K562 (cell line): ENCODE measurements at regions not wholly inside any gene's neighbourhood (a gene's known extent, or its start where the extent isn't known, plus 50 kb on each side); places are given as distances from the start of the nearest gene placed in this dataset.

Experiments used
- ATAC-seq: fragments of 200-7000 bp; cut with Tn5 transposase; 3 replicates; pipeline ENCODE4 v1.9.1; 2020; ENCODE audit warnings: moderate library complexity
- BruUV-seq: library from RNA; stranded (reverse); fragments of 400-500 nt; replicated peaks from 2 replicates; lab custom pipeline; 2021; lab: Mats Ljungman, UMichigan
- CTCF ChIA-PET: fragments of 300-600 bp; formaldehyde crosslinking; extraction: SDS; loops from one replicate; lab custom pipeline; 2021; ENCODE audit warnings: low intra/inter-chr PET ratio; lab: Yijun Ruan, JAX
- POLR2A ChIA-PET: fragments of 300-600, 350-650 bp; sonication (Branson Sonifier 250); formaldehyde crosslinking; extraction: SDS; loops from one replicate; lab custom pipeline; 2021; ENCODE audit warnings: antibody characterized with exemption, inconsistent platforms; lab: Yijun Ruan, JAX
- DNase-seq, 4 experiments: peaks; one replicate each; pipeline versions ENCODE4 v3.0.0 to v3.0.0-alpha.2; 2011 to 2018; ENCODE audit warnings: low spot score in 3 of 4, mixed read lengths in 3 of 4; ENCODE audit errors: extremely low read depth in 1 of 4
- FAIRE-seq: peaks from 2 replicates; lab custom pipeline; 2011; peaks lifted over from hg19 to GRCh38; lab: Jason Lieb, UNC
- H2AFZ ChIP-seq: 2 replicates; pipeline ENCODE4 v1.6.0; 2011; ENCODE audit warnings: low read depth, low read length, control low read depth, inconsistent platforms
- H3K27ac ChIP-seq: fragments of 200-600 bp; 3 replicates; pipeline ENCODE4 v1.8.0; 2011; ENCODE audit warnings: low read depth, mild to moderate bottlenecking, control low read depth, inconsistent platforms, low read length, moderate library complexity, mixed read lengths; ENCODE audit errors: extremely low read depth
- H3K27me3 ChIP-seq, 2 experiments: fragments of 300-600 bp in 1 of 2; 2 replicates in 1 of 2; 3 replicates in 1 of 2; pipeline versions ENCODE4 v1.6.0 to v1.8.0; 2011; ENCODE audit warnings: inconsistent platforms in 2 of 2, low read length in 2 of 2, mild to moderate bottlenecking in 1 of 2, mixed read lengths in 1 of 2, moderate library complexity in 1 of 2; ENCODE audit not compliant: control insufficient read depth in 2 of 2, insufficient read depth in 2 of 2
- H3K36me3 ChIP-seq: fragments of 300-600 bp; 3 replicates; pipeline ENCODE4 v1.8.0; 2011; ENCODE audit warnings: mild to moderate bottlenecking, low read length, inconsistent platforms; ENCODE audit not compliant: control insufficient read depth, insufficient read depth
- H3K4me1 ChIP-seq, 2 experiments: fragments of 200-600 bp in 1 of 2; replicated peaks in 1 of 2; 2 replicates in 1 of 2; 3 replicates in 1 of 2; pipeline versions ENCODE4 v1.5.1 to v1.8.0; 2011; ENCODE audit warnings: inconsistent platforms in 2 of 2, low read length in 2 of 2, mild to moderate bottlenecking in 1 of 2, mixed read lengths in 1 of 2, moderate library complexity in 1 of 2; ENCODE audit not compliant: control insufficient read depth in 2 of 2, insufficient read depth in 2 of 2
- H3K4me2 ChIP-seq: 2 replicates; pipeline ENCODE4 v1.6.1; 2011; ENCODE audit warnings: low read length, control low read depth, inconsistent platforms, mixed read lengths; ENCODE audit not compliant: insufficient read depth
- H3K4me3 ChIP-seq: fragments of 200-600 bp; sonication (generic), shearing (Covaris generic); 2 replicates; pipeline ENCODE4 v1.5.1; 2016; ENCODE audit warnings: control low read depth, inconsistent platforms
- H3K79me2 ChIP-seq: fragments of 200-600 bp; 3 replicates; pipeline ENCODE4 v1.8.0; 2011; ENCODE audit warnings: low read length, inconsistent platforms; ENCODE audit not compliant: control insufficient read depth, insufficient read depth
- H3K9ac ChIP-seq, 2 experiments: 2 replicates each; pipeline versions ENCODE4 v1.6.0 to v1.6.1; 2011; ENCODE audit warnings: low read depth in 2 of 2, low read length in 2 of 2, control low read depth in 1 of 2, inconsistent platforms in 1 of 2, mild to moderate bottlenecking in 1 of 2, mixed read lengths in 1 of 2; ENCODE audit not compliant: insufficient read depth in 1 of 2
- H3K9me1 ChIP-seq: one replicate; pipeline ENCODE4 v1.6.0; 2011; ENCODE audit warnings: inconsistent platforms, mild to moderate bottlenecking, low read length, moderate library complexity; ENCODE audit not compliant: control insufficient read depth, insufficient read depth
- H3K9me3 ChIP-seq: replicated peaks from 2 replicates; pipeline ENCODE4 v1.5.1; 2011; ENCODE audit warnings: low read depth, low read length, inconsistent platforms; ENCODE audit not compliant: control insufficient read depth, insufficient read depth
- H4K20me1 ChIP-seq: replicated peaks from 2 replicates; pipeline ENCODE4 v1.6.1; 2011; ENCODE audit warnings: low read length, inconsistent platforms, mixed read lengths; ENCODE audit not compliant: control insufficient read depth, insufficient read depth
- ESRRA ChIP-seq: fragments of 450-650 bp; IDR thresholded peaks from 2 replicates; pipeline ENCODE4 v1.6.1; 2014; ENCODE audit warnings: low read depth, mild to moderate bottlenecking, moderate library complexity, borderline replicate concordance
- HMG20B ChIP-seq: fragments of 250-450 bp; sonication (Bioruptor Pico); IDR thresholded peaks from 2 replicates; pipeline ENCODE4 v1.5.0; 2021; ENCODE audit warnings: mild to moderate bottlenecking
- L3MBTL2 ChIP-seq: fragments of 450-650 bp; IDR thresholded peaks from 2 replicates; pipeline ENCODE4 v1.6.1; 2016; ENCODE audit warnings: mild to moderate bottlenecking, moderate library complexity
- NCOA2 ChIP-seq, 2 experiments: fragments of 450-650 bp; IDR thresholded peaks; 2 replicates each; pipeline ENCODE4 v1.6.1; 2018; ENCODE audit warnings: mild to moderate bottlenecking in 2 of 2, moderate library complexity in 1 of 2; ENCODE audit not compliant: partially characterized antibody in 2 of 2
- PHF20 ChIP-seq: fragments of 450-650 bp; IDR thresholded peaks from 2 replicates; pipeline ENCODE4 v1.6.1; 2018; ENCODE audit not compliant: partially characterized antibody
- PTRF ChIP-seq: fragments of 450-650 bp; IDR thresholded peaks from 2 replicates; pipeline ENCODE4 v1.6.1; 2016; ENCODE audit warnings: mild to moderate bottlenecking, missing genetic modification characterization, missing compliant biosample characterization
- RAD51 ChIP-seq: fragments of 450-650 bp; IDR thresholded peaks from 2 replicates; pipeline ENCODE4 v1.7.1; 2016; ENCODE audit warnings: low read depth, mild to moderate bottlenecking, borderline replicate concordance
- RUNX1 ChIP-seq: sonication (generic); IDR thresholded peaks from 2 replicates; pipeline ENCODE4 v1.6.1; 2016; ENCODE audit warnings: antibody characterized with exemption, low read depth
- SIN3A ChIP-seq, 2 experiments: fragments of 150-350 bp in 1 of 2; IDR thresholded peaks; 2 replicates each; pipeline ENCODE4 v1.6.1; 2011 to 2016; ENCODE audit warnings: borderline replicate concordance in 2 of 2, low read depth in 2 of 2, low read length in 2 of 2, mild to moderate bottlenecking in 2 of 2, moderate library complexity in 2 of 2; ENCODE audit not compliant: control insufficient read depth in 1 of 2
- SMARCB1 ChIP-seq: IDR thresholded peaks from 2 replicates; pipeline ENCODE4 v1.6.1; 2011; ENCODE audit warnings: improper control_type of control experiment, low read depth; ENCODE audit not compliant: insufficient read length
- SREBF2 ChIP-seq: sonication (generic); formaldehyde crosslinking; IDR thresholded peaks from 2 replicates; pipeline ENCODE4 v1.4.0; 2020; ENCODE audit warnings: mild to moderate bottlenecking, missing genetic modification reagents
- STAG1 ChIP-seq: sonication (generic); formaldehyde crosslinking; IDR thresholded peaks from 2 replicates; pipeline ENCODE4 v1.5.0; 2020; ENCODE audit warnings: missing genetic modification reagents, borderline replicate concordance
- TAF7 ChIP-seq: fragments of 450-650 bp; IDR thresholded peaks from 2 replicates; pipeline ENCODE4 v1.6.1; 2016; ENCODE audit warnings: missing genetic modification characterization, missing compliant biosample characterization
- ZNF644 ChIP-seq: fragments of 200-800 bp; sonication (Bioruptor generic); IDR thresholded peaks from 2 replicates; pipeline ENCODE4 v1.6.1; 2016; ENCODE audit warnings: low read depth, missing genetic modification characterization, missing compliant biosample characterization
- WGBS: fragments of 100-300 bp; shearing (Covaris generic); methylation state at CpG from one replicate; pipeline ENCODE4 v1.1.6; 2016; ENCODE audit warnings: low coverage, mixed read lengths; ENCODE audit not compliant: insufficient coverage; ENCODE audit errors: missing lambda C conversion rate; 5-methylcytosine and 5-hydroxymethylcytosine counted together
- in situ Hi-C: fragments of 300-500 bp; cut with MboI; formaldehyde crosslinking; loops from 4 replicates; pipeline ENCODE4 v1.15.0; 2018; ENCODE audit warnings: inconsistent platforms, mixed read lengths
- intact Hi-C: fragments of 100-400 bp; cut with micrococcal nuclease; formaldehyde crosslinking; loops from 2 replicates; pipeline ENCODE4 v1.14.2; 2022
- TF ChIP-seq, protein P1 (sequence below): IDR thresholded peaks from 3 replicates; pipeline ENCODE4 v1.6.1; 2011; ENCODE audit warnings: borderline replicate concordance, mild to moderate bottlenecking; ENCODE audit not compliant: insufficient read length, insufficient read depth

DNA sequence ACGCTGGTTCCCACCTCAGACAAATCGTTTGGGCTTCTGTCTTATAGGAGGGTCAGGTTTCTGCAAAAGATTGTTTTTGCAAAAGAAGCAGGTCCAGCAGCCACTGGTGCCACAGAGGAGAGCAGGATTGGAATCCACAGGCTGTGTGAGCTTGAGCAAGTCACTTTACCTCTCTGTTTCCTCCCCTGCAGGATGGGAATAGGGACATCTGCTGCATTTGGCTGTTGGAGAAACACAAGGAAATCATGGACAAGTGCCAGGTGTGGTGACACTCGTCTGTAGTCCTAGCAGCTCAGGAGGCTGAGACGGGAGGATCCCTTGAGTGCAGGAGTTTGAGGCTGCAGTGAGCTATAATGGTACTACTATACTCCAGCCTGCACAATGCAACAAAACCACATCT, 422.6 kb downstream of the MN1 start:
- H2AFZ ChIP-seq = no peak overlapping the region
- no peak for FAIRE-seq
- no peak for DNase-seq
- H3K36me3 ChIP-seq = no peaks in the 10 kb centered on the region
- ATAC-seq = no peak
- no peaks in the 10 kb centered on the region for H4K20me1 ChIP-seq
- POLR2A ChIA-PET = interaction anchor here (0.6 kb wide), 1 partner anchor 25 kb away, joined by 4 read pairs; no protein-coding TSS in a partner anchor
- H3K27ac ChIP-seq = no peak overlapping the region
- peaks cover 5 to 28% of the 10 kb centered on the region in 2 experiments; a peak in 4 of 5 replicates for H3K27me3 ChIP-seq
- H3K79me2 ChIP-seq = no peaks in the 10 kb centered on the region
- no peak overlapping the region for H3K4me2 ChIP-seq
- H3K4me1 ChIP-seq = no peaks in the 10 kb centered on the region
- 2% methylated on average over 3 of the region's 4 CpGs for WGBS
- no peak overlapping the region for H3K9ac ChIP-seq
- H3K4me3 ChIP-seq = no peak overlapping the region
- TF ChIP-seq TAF7 (tag) (no peak), ZNF644 (tag) (no peak), RUNX1 (no peak), SIN3A (IDR thresholded peaks at IDR 0.05; ENCODE audit: borderline replicate concordance in 2 of 2, control insufficient read depth in 1 of 2, low read depth in 2 of 2, low read length in 2 of 2) (no peak), L3MBTL2 (no peak), HMG20B (CRISPR knock-in tag) (no peak), STAG1 (CRISPR knock-in tag) (no peak), PTRF (tag) (no peak), SREBF2 (no peak), SMARCB1 (no peak), PHF20 (no peak), NCOA2 (IDR thresholded peaks at IDR 0.05; ENCODE audit: partially characterized antibody in 2 of 2) (no peak), RAD51 (no peak), ESRRA (no peak)
- TF ChIP-seq, protein P1, sequence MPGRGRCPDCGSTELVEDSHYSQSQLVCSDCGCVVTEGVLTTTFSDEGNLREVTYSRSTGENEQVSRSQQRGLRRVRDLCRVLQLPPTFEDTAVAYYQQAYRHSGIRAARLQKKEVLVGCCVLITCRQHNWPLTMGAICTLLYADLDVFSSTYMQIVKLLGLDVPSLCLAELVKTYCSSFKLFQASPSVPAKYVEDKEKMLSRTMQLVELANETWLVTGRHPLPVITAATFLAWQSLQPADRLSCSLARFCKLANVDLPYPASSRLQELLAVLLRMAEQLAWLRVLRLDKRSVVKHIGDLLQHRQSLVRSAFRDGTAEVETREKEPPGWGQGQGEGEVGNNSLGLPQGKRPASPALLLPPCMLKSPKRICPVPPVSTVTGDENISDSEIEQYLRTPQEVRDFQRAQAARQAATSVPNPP = no peak
- TF ChIP-seq, all 486 proteins: peak for 0
- Histone ChIP-seq H3K9me1 (no peaks in the 10 kb centered on the region), H3K9me3 (no peaks in the 10 kb centered on the region)
- CTCF ChIA-PET = no interaction called here
- BruUV-seq = no TSS peak
- in situ Hi-C loops (no loop called here), intact Hi-C loops (no loop called here)
